ENCODE measurements at regions not wholly inside any gene's neighbourhood (a gene's known extent, or its start where the extent isn't known, plus 50 kb on each side); places are given as distances from the start of the nearest gene placed in this dataset.

DNA sequence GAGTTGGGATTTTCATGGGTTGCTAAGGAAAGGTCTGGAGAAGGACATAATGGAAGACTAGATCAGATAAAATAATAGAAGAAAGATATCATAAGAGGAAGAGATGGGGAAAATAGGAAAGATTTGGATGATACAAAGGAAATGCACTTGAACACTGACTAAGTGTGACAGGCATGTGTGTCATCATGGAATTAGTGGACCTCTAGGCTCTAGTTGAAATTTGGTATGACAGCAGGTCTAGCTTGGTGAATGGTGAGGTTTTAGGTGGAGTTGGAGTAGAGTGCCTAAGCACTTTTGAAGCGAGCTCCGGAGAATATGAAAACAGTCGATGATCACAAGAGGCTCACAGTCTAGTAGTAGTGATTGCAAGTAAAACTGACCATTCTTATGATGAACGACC is 73.0 kb upstream of the PTGS2 start:
- no peak for DNase-seq (ENCODE audit: low spot score)
- in situ Hi-C loops (cut with MboI; ENCODE audit: low pct_unique_long_range_greater_than_20kb, low sequenced_read_pairs, unreplicated experiment) = no loop called here

DNA sequence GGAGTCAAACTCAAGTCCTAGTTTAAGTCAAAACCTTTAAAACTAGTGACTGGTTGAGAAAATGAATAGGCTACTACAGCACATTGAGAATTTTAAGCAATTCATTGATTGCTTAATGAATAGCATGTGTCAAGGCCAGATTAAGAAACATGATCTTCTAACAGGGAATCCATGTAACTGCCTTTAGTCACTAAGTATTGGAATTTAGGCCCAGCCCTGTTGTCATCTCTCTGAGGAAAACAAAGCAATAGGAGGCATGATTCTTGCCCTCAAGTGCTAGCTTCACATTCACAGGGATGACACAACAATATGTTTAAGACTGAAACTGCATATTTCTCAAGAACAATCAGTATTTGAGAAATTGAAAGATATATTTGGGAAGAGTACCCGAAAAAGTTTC is 70.0 kb upstream of the PTGS2 start:
- TF ChIP-seq CTCF (IDR thresholded peaks at IDR 0.05; ENCODE audit: extremely low read depth, insufficient read depth, missing control alignments) = no peak
- in situ Hi-C loops (cut with MboI; ENCODE audit: low pct_unique_long_range_greater_than_20kb, low sequenced_read_pairs, unreplicated experiment) = no loop called here
- DNase-seq (ENCODE audit: low spot score) = no peak

More for the DNA sequence above, 73.0 kb upstream of the PTGS2 start:
- no peak for TF ChIP-seq CTCF (IDR thresholded peaks at IDR 0.05; ENCODE audit: extremely low read depth, insufficient read depth, missing control alignments)

- in situ Hi-C loops (cut with MboI; ENCODE audit: low pct_unique_long_range_greater_than_20kb, low sequenced_read_pairs, unreplicated experiment) = no loop called here
- TF ChIP-seq CTCF (IDR thresholded peaks at IDR 0.05; ENCODE audit: extremely low read depth, insufficient read depth, missing control alignments) = no peak
- DNase-seq (ENCODE audit: low spot score) = no peak
Observed at GRCh38 chr1:186749820-186750219, 69.6 kb upstream of the PTGS2 start.

- DNase-seq (ENCODE audit: low spot score) = no peak
- in situ Hi-C loops (cut with MboI; ENCODE audit: low pct_unique_long_range_greater_than_20kb, low sequenced_read_pairs, unreplicated experiment) = no loop called here
- TF ChIP-seq CTCF (IDR thresholded peaks at IDR 0.05; ENCODE audit: extremely low read depth, insufficient read depth, missing control alignments) = no peak
Observed at GRCh38 chr1:186747661-186748060, 67.4 kb upstream of the PTGS2 start.

GRCh38 chr1:186745531-186746146 is 65.4 kb upstream of the PTGS2 start:
- TF ChIP-seq CTCF (IDR thresholded peaks at IDR 0.05; ENCODE audit: extremely low read depth, insufficient read depth, missing control alignments) = no peak
- in situ Hi-C loops (cut with MboI; ENCODE audit: low pct_unique_long_range_greater_than_20kb, low sequenced_read_pairs, unreplicated experiment) = no loop called here

GRCh38 chr1:186741640-186742039 is 61.4 kb upstream of the PTGS2 start:
- in situ Hi-C loops (cut with MboI; ENCODE audit: low pct_unique_long_range_greater_than_20kb, low sequenced_read_pairs, unreplicated experiment) = no loop called here
- no peak for TF ChIP-seq CTCF (IDR thresholded peaks at IDR 0.05; ENCODE audit: extremely low read depth, insufficient read depth, missing control alignments)
- no peak for DNase-seq (ENCODE audit: low spot score)

More at GRCh38 chr1:186745531-186746146, 65.4 kb upstream of the PTGS2 start:
- no peak for DNase-seq (ENCODE audit: low spot score)

All from GM13977 (cell line).